Activated T-helper 1 cell treated with anti-CD3 and anti-CD28 coated beads, Interleukin-2, amount 50 U/mL, for 16 hours (primary cell): ENCODE measurements at regions not wholly inside any gene's neighbourhood (a gene's known extent, or its start where the extent isn't known, plus 50 kb on each side); places are given as distances from the start of the nearest gene placed in this dataset.
"Not testable (repeated sequence)": the region's sequence is repeated elsewhere in the genome, so short reads cannot be mapped to it uniquely, and the experiment has no call there.

ENCODE experiments used
- DNase-seq, 2 donors: peaks; one replicate each; pipeline ENCODE4 v3.0.0-alpha.2; 2020; ENCODE audit warnings: low read depth in 1 of 2, low spot score in 1 of 2

DNA sequence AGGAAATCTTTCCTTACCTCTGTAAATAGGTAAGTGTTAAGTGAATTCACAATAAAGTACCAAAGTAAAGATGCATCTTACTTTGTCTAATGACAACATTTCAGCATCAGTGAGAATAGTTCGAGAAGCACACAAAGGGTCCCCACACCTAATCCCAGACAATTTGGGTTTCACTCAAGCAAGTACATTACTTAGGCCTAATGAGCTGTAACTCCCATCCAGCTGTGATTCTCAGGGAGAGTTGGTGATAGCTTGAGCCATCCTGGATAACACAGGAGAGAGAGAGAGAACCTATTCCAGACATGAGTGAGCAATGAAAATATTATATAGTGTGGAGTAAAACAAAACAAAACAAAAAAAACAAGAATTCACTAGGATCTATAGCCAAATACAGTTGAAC lies 149.1 kb upstream of the NRG3 start:
- DNase-seq, result no peak

DNA sequence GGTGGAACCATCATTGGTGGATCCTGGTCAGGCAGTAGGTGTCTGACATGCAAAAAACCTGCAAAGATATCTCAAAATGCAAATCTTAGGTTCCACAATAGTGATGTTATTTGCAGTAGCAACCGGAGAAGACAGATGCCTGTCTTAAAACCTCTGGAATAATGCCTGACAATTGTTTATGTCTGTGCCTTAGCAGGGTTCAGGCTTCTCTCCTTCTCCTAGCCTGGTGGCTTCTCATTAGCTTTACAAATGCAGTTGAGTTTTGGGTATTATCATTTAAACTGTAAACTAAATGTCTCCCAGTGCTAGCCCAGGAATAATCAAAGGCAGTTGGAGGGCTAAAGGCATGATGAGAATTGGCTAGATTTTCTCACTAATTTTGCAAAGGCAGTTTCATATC lies 146.3 kb upstream of the NRG3 start:
- no peak for DNase-seq

DNA sequence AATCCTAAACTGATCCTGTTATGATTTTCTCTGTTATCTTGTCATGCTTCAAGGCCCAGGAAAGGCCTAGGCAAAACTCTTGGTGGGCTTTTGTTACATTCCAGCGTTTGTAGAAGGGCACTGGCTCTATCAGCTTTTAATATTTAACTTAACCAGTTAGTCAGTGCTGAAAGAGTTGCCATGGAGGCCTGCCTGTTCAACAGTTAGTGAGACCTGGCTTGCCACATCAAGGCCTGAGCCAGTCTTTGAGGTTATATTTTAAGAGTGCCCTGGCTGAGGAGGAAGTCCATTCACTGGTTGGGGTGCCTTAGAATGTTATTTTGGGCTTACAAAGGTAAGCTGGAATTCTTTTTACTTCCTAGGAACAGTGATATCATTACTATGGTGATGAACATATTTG lies 144.1 kb upstream of the NRG3 start:
- DNase-seq, result no peak

DNA sequence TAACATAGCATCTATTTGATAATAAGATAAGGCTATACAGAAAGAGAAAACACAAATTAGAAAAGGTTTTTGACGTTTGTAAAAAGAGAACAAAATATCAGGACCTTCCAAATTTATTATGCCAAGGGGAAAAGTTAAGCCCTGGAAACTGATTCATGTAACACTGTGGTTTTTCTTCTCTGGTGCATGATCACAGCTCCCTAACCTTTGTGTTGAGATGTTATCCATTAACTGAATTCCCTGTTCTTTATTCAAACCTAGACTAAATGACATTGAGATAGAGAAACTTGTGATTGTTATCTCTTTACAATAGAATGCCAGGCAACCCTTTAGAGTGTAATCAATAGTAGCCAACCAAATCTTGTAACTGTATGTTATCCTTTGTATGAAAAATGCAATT lies 141.5 kb upstream of the NRG3 start:
- no peak for DNase-seq

DNA sequence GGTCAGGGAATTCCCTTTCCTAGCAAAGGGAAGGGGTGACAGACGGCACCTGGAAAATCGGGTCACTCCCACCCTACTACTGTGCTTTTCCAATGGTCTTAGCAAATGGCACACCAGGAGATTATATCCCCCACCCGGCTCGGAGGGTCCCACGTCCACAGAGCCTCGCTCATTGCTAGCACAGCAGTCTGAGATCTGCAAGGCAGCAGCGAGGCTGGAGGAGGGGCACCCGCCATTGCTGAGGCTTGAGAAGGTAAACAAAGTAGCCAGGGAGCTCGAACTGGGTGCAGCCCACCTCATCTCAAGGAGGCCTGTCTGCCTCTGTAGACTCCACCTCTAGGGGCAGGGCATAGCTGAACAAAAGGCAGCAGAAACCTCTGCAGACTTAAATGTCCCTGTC lies 139.8 kb upstream of the NRG3 start:
- DNase-seq, result not testable (repeated sequence)

DNA sequence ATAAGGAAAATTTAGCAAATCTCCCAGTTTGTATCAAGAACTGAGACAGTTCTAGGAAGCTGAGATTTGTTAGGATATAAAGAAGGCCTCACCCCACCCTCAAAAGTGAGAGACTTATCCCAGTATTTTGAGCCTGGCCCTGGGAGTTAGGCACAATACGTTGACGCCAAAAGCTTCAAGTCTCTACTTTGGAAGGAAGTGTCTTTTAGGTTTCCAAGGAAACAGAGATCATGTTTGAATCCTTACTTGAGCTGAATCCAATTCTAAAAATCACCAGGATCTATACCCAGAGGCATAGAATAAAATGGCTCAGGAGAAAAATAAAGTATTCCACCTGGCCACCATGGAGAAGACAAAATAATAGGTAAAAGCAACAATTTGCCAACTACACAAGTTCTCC lies 115.9 kb upstream of the NRG3 start:
- no peak for DNase-seq

DNA sequence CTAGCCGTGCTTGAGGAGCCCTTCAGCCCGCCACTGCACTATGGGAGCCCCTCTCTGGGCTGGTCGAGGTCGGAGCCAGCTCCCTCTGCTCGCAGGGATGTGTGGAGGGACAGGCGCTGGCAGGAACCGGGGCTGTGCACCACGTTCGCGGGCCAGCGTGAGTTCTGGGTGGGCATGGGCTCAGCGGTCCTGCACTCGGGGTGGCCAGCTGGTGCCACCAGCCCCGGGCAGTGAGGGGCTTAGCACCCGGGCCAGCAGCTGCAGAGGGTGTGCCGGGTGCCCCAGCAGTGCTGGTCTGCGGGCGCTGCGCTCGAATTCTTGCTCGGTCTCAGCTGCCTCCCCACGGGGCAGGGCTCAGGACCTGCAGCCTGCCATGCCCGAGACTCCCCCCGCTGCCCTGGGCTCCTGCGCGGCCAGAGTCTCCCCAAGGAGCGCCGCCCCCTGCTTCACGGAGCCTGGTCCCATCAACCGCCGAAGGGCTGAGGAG lies 90.8 kb upstream of the NRG3 start:
- no peak for DNase-seq

DNA sequence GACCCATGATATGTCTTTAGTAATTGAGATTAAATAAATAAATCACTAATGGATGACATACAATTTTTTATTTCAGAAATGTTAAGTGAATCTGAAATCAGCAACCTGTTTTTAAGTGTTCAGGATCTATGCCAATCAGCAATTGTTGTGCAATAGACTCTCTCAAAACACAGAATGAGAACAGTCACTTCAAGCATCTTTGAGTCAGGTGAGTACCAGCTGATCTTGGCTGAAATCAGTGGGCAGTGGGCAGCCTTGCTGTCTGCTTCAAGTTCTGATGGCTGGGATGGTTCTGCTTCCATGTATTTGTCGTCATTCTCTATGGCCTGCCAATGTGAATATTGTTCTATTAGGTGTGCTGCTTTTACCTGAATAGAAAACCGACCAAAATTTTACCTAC lies 82.3 kb upstream of the NRG3 start:
- DNase-seq, result no peak

DNA sequence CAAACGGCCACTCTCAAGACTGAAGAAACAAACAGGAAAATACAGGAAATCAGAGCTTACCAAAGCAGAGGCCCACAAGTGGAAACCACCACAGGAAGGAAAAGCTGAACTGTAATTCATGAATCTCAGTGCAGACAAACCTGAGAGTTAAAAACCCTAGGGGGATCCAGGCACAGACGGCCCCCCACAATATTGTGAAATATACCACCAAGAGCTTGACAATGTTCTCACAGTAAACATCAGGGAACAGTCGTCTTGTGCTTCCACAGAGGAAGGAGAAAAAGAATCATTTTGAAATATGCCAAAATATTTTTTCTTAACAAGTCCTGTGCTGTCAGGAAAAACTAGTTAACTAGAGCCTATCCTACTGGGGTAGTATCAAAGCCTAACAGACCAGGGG lies 68.2 kb upstream of the NRG3 start:
- DNase-seq, result no peak

DNA sequence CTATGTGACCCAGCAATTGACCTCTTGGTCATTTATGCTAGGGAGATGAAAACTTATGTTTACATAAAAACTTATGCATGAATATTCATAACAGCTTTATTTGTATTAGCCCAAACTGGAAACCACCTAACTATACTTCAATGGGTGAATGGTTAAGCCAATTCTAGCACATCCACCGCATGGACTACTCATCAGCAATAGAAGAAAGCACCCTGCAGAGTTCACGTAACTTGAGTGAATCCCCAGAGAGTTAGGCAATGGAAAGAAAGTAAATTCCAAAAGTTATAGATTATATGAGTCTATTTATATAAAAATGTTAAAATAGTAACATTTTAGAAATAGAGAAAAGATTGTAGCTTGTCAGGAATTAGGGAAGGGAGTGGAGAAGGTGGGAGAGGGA lies 60.2 kb upstream of the NRG3 start:
- DNase-seq, result no peak

DNA sequence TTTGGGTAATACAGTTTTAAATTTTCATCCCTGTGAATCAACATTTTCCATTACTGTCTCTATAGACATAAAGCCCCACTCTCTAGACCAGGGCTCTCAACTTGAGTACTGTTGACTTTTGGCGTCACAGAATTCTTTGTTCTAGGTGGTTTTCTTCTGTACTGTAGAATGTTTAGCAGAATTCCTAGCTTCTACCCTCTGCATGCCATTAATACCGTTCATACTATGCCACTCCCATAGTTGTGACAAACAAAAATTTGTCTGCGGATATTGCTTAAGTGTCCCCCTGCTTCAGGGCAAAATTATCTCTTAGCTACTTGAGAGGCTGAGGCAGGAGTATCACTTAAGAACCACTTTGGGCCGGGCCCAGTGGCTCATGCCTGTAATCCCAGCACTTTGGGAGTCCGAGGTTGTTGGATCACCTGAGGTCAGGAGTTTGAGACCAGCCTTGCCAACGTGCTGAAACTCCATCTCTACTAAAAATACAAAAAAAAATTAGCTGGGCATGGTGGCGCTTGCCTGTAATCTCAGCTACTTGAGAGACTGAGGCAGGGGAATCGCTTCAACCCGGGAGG lies 57.3 kb upstream of the NRG3 start:
- no peak for DNase-seq

DNA sequence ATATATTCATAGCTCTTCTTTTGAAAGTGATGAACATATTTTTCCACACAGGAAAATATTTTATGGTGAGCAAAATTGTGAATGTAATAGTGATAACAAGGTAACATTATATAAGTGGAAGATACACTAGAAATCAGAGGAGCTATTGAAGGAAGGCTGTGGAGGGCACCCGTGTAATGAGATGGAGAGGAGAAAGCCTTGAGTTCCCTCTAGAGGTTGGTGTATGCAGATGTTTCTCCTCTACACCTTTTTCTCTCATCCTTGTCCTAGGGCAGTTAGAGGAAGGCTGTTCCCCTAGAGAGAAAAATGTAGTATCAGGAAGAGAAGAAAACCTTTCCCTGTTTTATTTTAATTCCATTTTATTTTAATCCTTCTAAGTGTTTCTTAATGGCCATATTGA lies 54.6 kb upstream of the NRG3 start:
- DNase-seq, result no peak
